HEK293T (cell line): ENCODE measurements at regions not wholly inside any gene's neighbourhood (a gene's known extent, or its start where the extent isn't known, plus 50 kb on each side); places are given as distances from the start of the nearest gene placed in this dataset.

Experiments used
- FOXA1 ChIP-seq: fragments of 450-650 bp; IDR thresholded peaks from 2 replicates; pipeline ENCODE4 v1.6.1; 2016; ENCODE audit warnings: mild to moderate bottlenecking
- PKNOX1 ChIP-seq: fragments of 450-650 bp; IDR thresholded peaks from 2 replicates; pipeline ENCODE4 v1.6.1; 2016

GRCh38 chr3:70614111-70614510 lies 301.7 kb upstream of the MDFIC2 start:
- no peak for TF ChIP-seq PKNOX1
- no peak for TF ChIP-seq FOXA1
